H1 (cell line): ENCODE measurements at regions not wholly inside any gene's neighbourhood (a gene's known extent, or its start where the extent isn't known, plus 50 kb on each side); places are given as distances from the start of the nearest gene placed in this dataset.

Experiments used
- BACH1 ChIP-seq: IDR thresholded peaks from 2 replicates; pipeline ENCODE4 v1.6.1; 2012; ENCODE audit warnings: low read length, improper control_type of control experiment
- BRCA1 ChIP-seq: IDR thresholded peaks from 2 replicates; pipeline ENCODE4 v1.6.1; 2012; ENCODE audit warnings: low read depth, low read length, improper control_type of control experiment
- EGR1 ChIP-seq: IDR thresholded peaks from 2 replicates; pipeline ENCODE4 v1.6.1; 2011; ENCODE audit warnings: low read depth, low read length, borderline replicate concordance
- EZH2 ChIP-seq: fragments of 200-600 bp; sonication (generic); IDR thresholded peaks from 2 replicates; pipeline ENCODE4 v1.7.1; 2012; ENCODE audit warnings: low read depth, mild to moderate bottlenecking, moderate library complexity, low read length, inconsistent platforms; ENCODE audit not compliant: severe bottlenecking
- POLR2AphosphoS5 ChIP-seq: IDR thresholded peaks from 2 replicates; pipeline ENCODE4 v1.6.1; 2011; ENCODE audit warnings: low read depth, low read length
- TAF1 ChIP-seq: IDR thresholded peaks from 2 replicates; pipeline ENCODE4 v1.6.1; 2011; ENCODE audit warnings: mild to moderate bottlenecking, low read depth, low read length
- ZNF274 ChIP-seq: IDR thresholded peaks from 2 replicates; pipeline ENCODE4 v1.7.0; 2012; ENCODE audit warnings: low read length, borderline replicate concordance; ENCODE audit errors: extremely low read depth
- TF ChIP-seq, protein P1 (sequence below), 3 experiments: IDR thresholded peaks; 1 replicate in 2 of 3; 2 replicates in 1 of 3; pipeline versions ENCODE4 v1.5.1 to v1.6.1; 2011; ENCODE audit warnings: low read length in 3 of 3, mild to moderate bottlenecking in 3 of 3, inconsistent platforms in 2 of 3, low read depth in 1 of 3, moderate library complexity in 1 of 3; ENCODE audit not compliant: insufficient read depth in 1 of 3; ENCODE audit errors: control extremely low read depth in 1 of 3

DNA sequence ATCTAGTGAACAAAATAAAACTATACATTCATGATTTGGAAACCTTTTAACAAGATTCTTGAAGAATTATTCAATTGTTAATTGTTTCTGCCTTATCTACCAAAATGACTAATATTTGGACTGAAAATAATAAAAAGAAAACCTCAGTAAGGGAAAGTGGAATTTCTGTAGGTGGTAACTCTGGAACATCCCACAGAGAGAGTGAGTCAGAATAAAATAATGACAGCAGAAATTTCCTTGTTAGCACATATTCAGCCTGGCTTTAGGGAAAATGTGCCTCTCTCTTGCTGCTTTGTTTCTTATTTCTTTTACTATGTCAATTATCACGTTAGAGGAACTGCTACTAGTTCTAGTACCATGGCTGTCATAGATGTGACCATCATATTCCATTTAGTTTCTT is 421.5 kb upstream of the GNPDA2 start:
- TF ChIP-seq, protein P1, sequence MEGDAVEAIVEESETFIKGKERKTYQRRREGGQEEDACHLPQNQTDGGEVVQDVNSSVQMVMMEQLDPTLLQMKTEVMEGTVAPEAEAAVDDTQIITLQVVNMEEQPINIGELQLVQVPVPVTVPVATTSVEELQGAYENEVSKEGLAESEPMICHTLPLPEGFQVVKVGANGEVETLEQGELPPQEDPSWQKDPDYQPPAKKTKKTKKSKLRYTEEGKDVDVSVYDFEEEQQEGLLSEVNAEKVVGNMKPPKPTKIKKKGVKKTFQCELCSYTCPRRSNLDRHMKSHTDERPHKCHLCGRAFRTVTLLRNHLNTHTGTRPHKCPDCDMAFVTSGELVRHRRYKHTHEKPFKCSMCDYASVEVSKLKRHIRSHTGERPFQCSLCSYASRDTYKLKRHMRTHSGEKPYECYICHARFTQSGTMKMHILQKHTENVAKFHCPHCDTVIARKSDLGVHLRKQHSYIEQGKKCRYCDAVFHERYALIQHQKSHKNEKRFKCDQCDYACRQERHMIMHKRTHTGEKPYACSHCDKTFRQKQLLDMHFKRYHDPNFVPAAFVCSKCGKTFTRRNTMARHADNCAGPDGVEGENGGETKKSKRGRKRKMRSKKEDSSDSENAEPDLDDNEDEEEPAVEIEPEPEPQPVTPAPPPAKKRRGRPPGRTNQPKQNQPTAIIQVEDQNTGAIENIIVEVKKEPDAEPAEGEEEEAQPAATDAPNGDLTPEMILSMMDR (IDR thresholded peaks at IDR 0.05; ENCODE audit: control extremely low read depth in 1 of 3, insufficient read depth in 1 of 3, low read depth in 1 of 3, low read length in 3 of 3) = no peak
- no peak for TF ChIP-seq BRCA1
- TF ChIP-seq EZH2 = no peak
- no peak for TF ChIP-seq EGR1
- TF ChIP-seq POLR2AphosphoS5 = no peak
- no peak for TF ChIP-seq TAF1
- TF ChIP-seq ZNF274 = no peak
- no peak for TF ChIP-seq BACH1
